ENCODE measurements at regions not wholly inside any gene's neighbourhood (a gene's known extent, or its start where the extent isn't known, plus 50 kb on each side); places are given as distances from the start of the nearest gene placed in this dataset.
"Not testable (repeated sequence)": the region's sequence is repeated elsewhere in the genome, so short reads cannot be mapped to it uniquely, and the experiment has no call there.

DNA sequence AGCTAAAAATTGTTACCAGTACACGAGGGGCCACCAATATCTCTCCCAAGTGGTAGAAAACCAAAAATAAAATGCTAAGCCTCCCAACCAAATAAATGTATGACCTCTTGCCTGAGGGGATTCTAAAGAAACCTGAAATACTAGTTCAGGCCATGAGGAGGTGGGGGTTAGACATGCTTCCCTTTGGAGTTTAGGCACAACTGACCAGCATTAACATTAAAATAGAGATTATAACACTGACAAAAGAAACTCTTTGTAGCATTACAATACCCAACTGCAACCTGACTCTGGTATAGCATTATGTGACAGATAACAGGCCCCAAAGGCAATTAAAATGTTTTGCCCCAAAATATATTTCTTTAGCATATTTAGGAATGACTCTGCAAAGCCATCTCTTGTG, 637.6 kb upstream of the PCDH11Y start:
- not testable (repeated sequence) for H3K4me3 ChIP-seq (ENCODE audit: low read length); H3K9ac ChIP-seq (ENCODE audit: low read depth, low read length); H3K27me3 ChIP-seq (ENCODE audit: insufficient read depth, low read length); H3K9me3 ChIP-seq (ENCODE audit: insufficient read depth, low read depth, low read length); H3K36me3 ChIP-seq (ENCODE audit: insufficient read depth, low read length); H3K4me1 ChIP-seq (ENCODE audit: insufficient read depth, low read length)
- peak overlapping the region; percentile 76; the same call in 1 of the 2 replicates for H3K27ac ChIP-seq (ENCODE audit: low read depth, low read length)
- 80% methylated on average over 1 of the region's 1 CpG for WGBS

DNA sequence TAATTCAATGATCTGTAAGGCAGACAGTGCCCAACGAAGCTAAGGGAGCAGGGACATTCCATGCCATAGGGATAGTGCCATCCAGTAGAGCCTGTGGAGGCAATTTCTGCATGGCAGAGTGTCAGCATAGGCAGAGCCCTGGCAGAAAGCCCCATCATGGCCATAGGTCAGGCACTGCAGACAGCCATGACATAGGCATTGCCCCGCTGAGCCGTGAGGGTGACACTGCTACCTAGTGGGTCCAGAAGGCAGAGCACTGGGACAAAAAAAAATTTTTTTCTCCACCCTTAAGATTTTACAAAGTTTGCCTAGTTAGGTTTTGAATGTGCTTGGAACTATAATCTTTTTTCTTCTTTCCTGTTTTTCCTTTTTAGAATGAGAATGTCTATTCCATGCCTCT, 596.3 kb upstream of the PCDH11Y start:
- not testable (repeated sequence) for H3K27me3 ChIP-seq (ENCODE audit: insufficient read depth, low read length); H3K4me3 ChIP-seq (ENCODE audit: low read length); H3K36me3 ChIP-seq (ENCODE audit: insufficient read depth, low read length); H3K27ac ChIP-seq (ENCODE audit: low read depth, low read length); H3K9ac ChIP-seq (ENCODE audit: low read depth, low read length); H3K9me3 ChIP-seq (ENCODE audit: insufficient read depth, low read depth, low read length); H3K4me1 ChIP-seq (ENCODE audit: insufficient read depth, low read length)
- WGBS, result 83% methylated on average over 2 of the region's 3 CpGs
